LNCaP clone FGC (cell line): ENCODE measurements at regions not wholly inside any gene's neighbourhood (a gene's known extent, or its start where the extent isn't known, plus 50 kb on each side); places are given as distances from the start of the nearest gene placed in this dataset.
A peak's percentile ranks its signal among the peaks of the same experiment; 100 is the strongest.

Experiments used
- DNase-seq: peaks from one replicate; pipeline ENCODE4 v3.0.0-alpha.2; 2011; ENCODE audit warnings: low read depth
- H3K4me3 ChIP-seq: 2 replicates; pipeline ENCODE4 v1.5.1; 2011; ENCODE audit warnings: mild to moderate bottlenecking, low read depth, low read length, control low read depth
- CTCF ChIP-seq: IDR thresholded peaks from 2 replicates; pipeline ENCODE4 v1.5.1; 2012; ENCODE audit warnings: mild to moderate bottlenecking; ENCODE audit not compliant: control insufficient read depth, insufficient read depth; ENCODE audit errors: extremely low read depth

GRCh38 chr3:59321881-59322540 is 272.2 kb upstream of the CFAP20DC start:
- no peak for TF ChIP-seq CTCF
- no peak for DNase-seq
- no peak overlapping the region for H3K4me3 ChIP-seq

GRCh38 chr3:59320080-59320479 is 270.3 kb upstream of the CFAP20DC start:
- TF ChIP-seq CTCF = no peak
- DNase-seq = peak; percentile 71
- no peak overlapping the region for H3K4me3 ChIP-seq

- DNase-seq = no peak
- TF ChIP-seq CTCF = no peak
- H3K4me3 ChIP-seq = no peak overlapping the region
Observed at GRCh38 chr3:59319442-59319841, 269.6 kb upstream of the CFAP20DC start.

GRCh38 chr3:59318881-59319280 is 269.1 kb upstream of the CFAP20DC start:
- DNase-seq = no peak

GRCh38 chr3:59317386-59317785 is 267.6 kb upstream of the CFAP20DC start:
- H3K4me3 ChIP-seq = no peak overlapping the region
- TF ChIP-seq CTCF = no peak
- DNase-seq = no peak

More at GRCh38 chr3:59318881-59319280, 269.1 kb upstream of the CFAP20DC start:
- no peak for TF ChIP-seq CTCF
- H3K4me3 ChIP-seq = no peak overlapping the region

- TF ChIP-seq CTCF = no peak
- no peak overlapping the region for H3K4me3 ChIP-seq
- no peak for DNase-seq
Observed at GRCh38 chr3:59316688-59317275, 267.0 kb upstream of the CFAP20DC start.

- DNase-seq = peak; percentile 50
- TF ChIP-seq CTCF = peak; percentile 81
- no peak overlapping the region for H3K4me3 ChIP-seq
Observed at GRCh38 chr3:59313365-59313764, 263.5 kb upstream of the CFAP20DC start.
